AG09309 (cell line): ENCODE measurements at regions not wholly inside any gene's neighbourhood (a gene's known extent, or its start where the extent isn't known, plus 50 kb on each side); places are given as distances from the start of the nearest gene placed in this dataset.

Source experiments
- DNase-seq: peaks from one replicate; pipeline ENCODE4 v3.0.0-alpha.2; 2010; ENCODE audit warnings: low read depth
- H3K4me3 ChIP-seq: 2 replicates; pipeline ENCODE4 v1.5.1; 2011; ENCODE audit warnings: mild to moderate bottlenecking, low read depth, low read length, moderate library complexity; ENCODE audit not compliant: control insufficient read depth
- CTCF ChIP-seq: IDR thresholded peaks from 2 replicates; pipeline ENCODE4 v1.5.1; 2011; ENCODE audit warnings: mild to moderate bottlenecking, low read depth, low read length, inconsistent platforms; ENCODE audit not compliant: insufficient read depth, control insufficient read depth; ENCODE audit errors: missing control alignments

- DNase-seq, result no peak
- no peak for TF ChIP-seq CTCF
- H3K4me3 ChIP-seq, result no peak overlapping the region
Observed at GRCh38 chr12:31845613-31846322, 113.4 kb upstream of the RESF1 start.

- no peak overlapping the region for H3K4me3 ChIP-seq
- DNase-seq, result no peak
- no peak for TF ChIP-seq CTCF
Observed at GRCh38 chr12:31843398-31844095, 114.7 kb upstream of the AMN1 start.

GRCh38 chr12:31837913-31838312, 109.1 kb upstream of the AMN1 start:
- H3K4me3 ChIP-seq, result no peak overlapping the region
- DNase-seq, result no peak
- TF ChIP-seq CTCF, result no peak

- H3K4me3 ChIP-seq, result no peak overlapping the region
- TF ChIP-seq CTCF, result no peak
- no peak for DNase-seq
Observed at GRCh38 chr12:31835276-31835882, 106.6 kb upstream of the AMN1 start.

GRCh38 chr12:31834150-31834549, 105.3 kb upstream of the AMN1 start:
- TF ChIP-seq CTCF, result no peak
- no peak for DNase-seq
- H3K4me3 ChIP-seq, result no peak overlapping the region

- H3K4me3 ChIP-seq, result no peak overlapping the region
- no peak for DNase-seq
- no peak for TF ChIP-seq CTCF
Observed at GRCh38 chr12:31832740-31833729, 104.2 kb upstream of the AMN1 start.
